Esophagus squamous epithelium (tissue), 4 donors: ENCODE measurements at regions not wholly inside any gene's neighbourhood (a gene's known extent, or its start where the extent isn't known, plus 50 kb on each side); places are given as distances from the start of the nearest gene placed in this dataset.

Experiments
- small RNA-seq, 4 donors: library from RNA; depleted of rRNA; stranded (forward); fragments of <200 nt; gene quantifications; one replicate each; pipeline ENCODE3, GENCODE V24; 2016

Small RNAs in the stretch of these regions (small RNA-seq; reads per million reads assigned to genes)
- gene RF00019, result 0 reads per million in 4 donors
